Cardiac fibroblast (primary cell): ENCODE measurements at regions not wholly inside any gene's neighbourhood (a gene's known extent, or its start where the extent isn't known, plus 50 kb on each side); places are given as distances from the start of the nearest gene placed in this dataset.

Experiments used
- DNase-seq, 2 donors: peaks; one replicate each; pipeline versions ENCODE4 v3.0.0 to v3.0.0-alpha.2; 2010; ENCODE audit warnings: low read depth in 2 of 2
- H3K4me3 ChIP-seq, 2 donors: replicated peaks in 1 of 2; 1 replicate in 1 of 2; 2 replicates in 1 of 2; pipeline ENCODE4 v1.5.1; 2011; ENCODE audit warnings: low read depth in 2 of 2, low read length in 2 of 2, mild to moderate bottlenecking in 2 of 2, moderate library complexity in 1 of 2
- TF ChIP-seq, protein P1 (sequence below): IDR thresholded peaks from one replicate; pipeline ENCODE4 v1.5.1; 2011; ENCODE audit warnings: low read depth, mild to moderate bottlenecking, low read length, inconsistent platforms

DNA sequence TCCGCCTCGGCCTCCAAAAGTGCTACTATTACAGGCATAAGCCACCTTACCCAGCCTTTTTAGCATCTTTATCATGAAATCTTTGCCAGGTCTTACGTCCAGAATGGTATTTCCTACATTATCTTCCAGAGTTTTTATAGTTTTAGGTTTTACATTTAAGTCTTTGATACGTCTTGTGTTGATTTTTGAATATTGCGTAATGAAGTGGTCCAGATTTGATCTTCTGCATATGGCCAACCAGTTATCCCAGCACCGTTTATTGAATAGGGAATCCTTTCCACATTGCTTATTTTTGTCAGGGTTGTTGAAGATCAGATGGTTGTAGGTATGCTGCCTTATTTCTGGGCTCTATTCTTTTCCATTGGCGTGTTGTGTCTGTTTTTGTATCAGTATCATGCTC lies 349.6 kb downstream of the KCTD8 start:
- H3K4me3 ChIP-seq, result no peak overlapping the region
- TF ChIP-seq, protein P1, sequence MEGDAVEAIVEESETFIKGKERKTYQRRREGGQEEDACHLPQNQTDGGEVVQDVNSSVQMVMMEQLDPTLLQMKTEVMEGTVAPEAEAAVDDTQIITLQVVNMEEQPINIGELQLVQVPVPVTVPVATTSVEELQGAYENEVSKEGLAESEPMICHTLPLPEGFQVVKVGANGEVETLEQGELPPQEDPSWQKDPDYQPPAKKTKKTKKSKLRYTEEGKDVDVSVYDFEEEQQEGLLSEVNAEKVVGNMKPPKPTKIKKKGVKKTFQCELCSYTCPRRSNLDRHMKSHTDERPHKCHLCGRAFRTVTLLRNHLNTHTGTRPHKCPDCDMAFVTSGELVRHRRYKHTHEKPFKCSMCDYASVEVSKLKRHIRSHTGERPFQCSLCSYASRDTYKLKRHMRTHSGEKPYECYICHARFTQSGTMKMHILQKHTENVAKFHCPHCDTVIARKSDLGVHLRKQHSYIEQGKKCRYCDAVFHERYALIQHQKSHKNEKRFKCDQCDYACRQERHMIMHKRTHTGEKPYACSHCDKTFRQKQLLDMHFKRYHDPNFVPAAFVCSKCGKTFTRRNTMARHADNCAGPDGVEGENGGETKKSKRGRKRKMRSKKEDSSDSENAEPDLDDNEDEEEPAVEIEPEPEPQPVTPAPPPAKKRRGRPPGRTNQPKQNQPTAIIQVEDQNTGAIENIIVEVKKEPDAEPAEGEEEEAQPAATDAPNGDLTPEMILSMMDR, result no peak
- DNase-seq, result no peak

DNA sequence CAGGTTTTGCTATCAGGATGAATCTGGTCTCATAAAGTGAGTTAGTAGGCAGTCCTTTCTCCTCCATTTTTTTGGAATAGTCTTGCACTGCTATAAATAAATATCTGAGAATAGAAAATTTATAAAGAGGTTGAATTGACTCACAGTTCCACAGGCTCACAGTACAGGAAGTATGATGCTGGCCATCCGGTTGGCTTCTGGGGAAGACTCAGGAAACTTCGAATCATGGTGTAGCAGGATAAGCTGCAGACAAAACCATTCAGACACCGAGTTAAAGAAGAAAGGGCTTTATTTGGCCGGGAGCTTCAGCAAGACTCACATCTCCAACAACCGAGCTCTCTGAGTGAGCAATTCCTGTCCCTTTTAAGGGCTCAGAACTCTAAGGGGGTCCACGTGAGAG lies 348.2 kb downstream of the KCTD8 start:
- H3K4me3 ChIP-seq, result no peak overlapping the region
- no peak for DNase-seq
- TF ChIP-seq, protein P1, result no peak

DNA sequence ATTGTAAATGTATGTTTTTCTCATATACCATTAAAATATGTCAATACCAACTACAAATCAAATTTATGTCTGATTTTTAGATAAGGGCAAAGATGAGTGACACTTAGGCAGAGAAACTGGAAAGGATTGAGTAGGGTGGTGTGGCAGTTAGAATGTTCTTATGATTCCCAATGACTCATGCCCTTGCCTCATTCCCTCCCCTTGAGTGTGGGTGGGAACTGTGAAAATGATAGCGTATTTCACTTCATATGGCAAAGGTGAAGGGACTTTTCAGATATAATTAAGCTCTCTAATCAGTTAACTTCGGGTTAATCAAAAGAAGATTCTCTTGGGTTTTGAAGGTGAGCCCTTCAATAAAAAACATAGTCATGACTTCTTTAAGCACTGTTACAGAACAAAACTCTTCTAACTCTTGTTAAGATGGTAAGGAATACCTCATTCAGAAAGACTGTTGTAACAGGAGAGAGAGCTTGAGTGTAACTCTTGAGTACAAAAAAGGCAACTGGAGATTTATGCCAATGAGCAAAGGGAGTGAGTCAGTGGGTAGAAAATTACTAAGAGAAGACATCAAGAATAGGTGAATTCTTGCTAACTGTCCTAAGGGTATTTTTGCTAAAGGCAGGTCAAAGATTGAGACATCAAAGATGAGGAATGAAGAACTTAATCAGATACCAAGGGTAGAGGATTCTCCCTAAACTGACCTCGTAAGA lies 329.5 kb downstream of the KCTD8 start:
- H3K4me3 ChIP-seq, result no peak overlapping the region
- DNase-seq, result peak in 1 of 2 donors; percentile 38
- TF ChIP-seq, protein P1, result no peak

DNA sequence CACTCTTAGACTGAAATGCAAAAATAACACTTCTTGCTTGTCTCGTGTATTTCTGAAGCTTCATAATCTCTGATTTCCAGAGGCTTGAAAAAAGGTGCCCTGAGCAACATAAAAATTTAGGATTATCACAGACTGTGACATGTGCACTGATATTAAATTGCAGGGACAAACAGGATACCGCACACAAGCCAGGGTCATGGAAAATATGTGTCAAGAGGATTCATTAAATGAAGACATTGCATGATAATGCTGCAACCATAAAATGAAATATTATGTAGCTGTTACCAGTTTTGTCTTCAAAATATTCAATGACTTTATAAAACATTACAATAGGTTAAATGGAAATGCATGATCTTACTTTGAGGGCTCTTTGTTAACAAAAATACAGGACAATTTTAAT lies 328.0 kb downstream of the KCTD8 start:
- TF ChIP-seq, protein P1, result no peak
- DNase-seq, result no peak
- H3K4me3 ChIP-seq, result no peak overlapping the region

DNA sequence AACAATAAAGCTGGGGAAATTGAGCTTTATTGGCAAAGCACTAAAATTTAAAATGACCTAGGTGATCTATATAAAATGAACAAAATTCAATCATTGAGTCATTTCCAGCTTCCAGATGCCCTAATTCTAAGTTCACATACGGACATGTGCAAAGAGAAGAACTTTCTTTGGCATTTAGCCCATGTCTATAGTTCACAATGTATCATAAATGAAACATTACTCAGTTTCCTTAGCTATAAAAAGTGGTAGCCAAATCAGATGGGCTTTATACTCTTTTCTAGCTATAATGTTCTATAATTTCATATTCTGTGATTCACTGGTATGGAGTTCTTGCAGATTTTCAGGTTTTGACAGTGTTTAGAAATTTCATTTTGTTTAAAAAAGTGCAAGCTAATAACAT lies 327.4 kb downstream of the KCTD8 start:
- TF ChIP-seq, protein P1, result no peak
- peak in 1 of 2 donors; percentile 36 for DNase-seq
- H3K4me3 ChIP-seq, result no peak overlapping the region
